ENCODE measurements at regions not wholly inside any gene's neighbourhood (a gene's known extent, or its start where the extent isn't known, plus 50 kb on each side); places are given as distances from the start of the nearest gene placed in this dataset.

DNA sequence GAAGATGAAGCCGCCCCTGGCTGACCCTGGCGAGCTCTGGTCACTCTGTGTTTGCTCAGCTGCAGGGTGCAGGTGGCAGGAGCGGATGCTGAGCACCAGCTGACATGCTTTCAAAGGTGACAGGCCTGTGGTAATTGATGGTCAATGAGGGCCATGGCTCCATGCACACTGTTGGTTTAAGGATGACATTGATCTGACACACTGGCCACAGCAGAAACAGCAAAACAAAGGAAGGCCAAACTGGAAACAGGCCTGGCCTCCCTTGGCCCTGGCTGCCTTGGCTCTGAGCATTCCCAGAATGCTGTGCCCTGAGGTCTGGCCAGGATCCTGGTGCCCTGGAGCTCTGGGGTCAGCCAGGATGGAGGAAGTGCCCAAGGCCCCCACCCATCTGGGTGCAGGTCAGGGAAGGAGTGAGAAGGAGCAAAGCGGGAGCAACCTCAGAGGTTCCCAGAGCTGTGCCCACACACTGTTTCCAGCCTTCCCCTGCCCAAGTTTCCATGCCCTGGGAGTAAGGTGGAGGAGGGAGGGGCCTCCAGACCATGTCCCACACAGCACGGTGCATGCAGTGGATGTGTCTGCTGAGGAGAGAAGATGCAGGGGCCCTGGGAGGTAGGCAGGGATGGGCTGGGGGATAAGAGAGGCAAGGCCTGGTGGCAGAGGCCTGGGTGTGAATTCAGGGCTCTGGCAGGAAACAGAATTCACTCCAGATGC, 302.2 kb downstream of the RPS24 start:
- TF ChIP-seq, protein P1, sequence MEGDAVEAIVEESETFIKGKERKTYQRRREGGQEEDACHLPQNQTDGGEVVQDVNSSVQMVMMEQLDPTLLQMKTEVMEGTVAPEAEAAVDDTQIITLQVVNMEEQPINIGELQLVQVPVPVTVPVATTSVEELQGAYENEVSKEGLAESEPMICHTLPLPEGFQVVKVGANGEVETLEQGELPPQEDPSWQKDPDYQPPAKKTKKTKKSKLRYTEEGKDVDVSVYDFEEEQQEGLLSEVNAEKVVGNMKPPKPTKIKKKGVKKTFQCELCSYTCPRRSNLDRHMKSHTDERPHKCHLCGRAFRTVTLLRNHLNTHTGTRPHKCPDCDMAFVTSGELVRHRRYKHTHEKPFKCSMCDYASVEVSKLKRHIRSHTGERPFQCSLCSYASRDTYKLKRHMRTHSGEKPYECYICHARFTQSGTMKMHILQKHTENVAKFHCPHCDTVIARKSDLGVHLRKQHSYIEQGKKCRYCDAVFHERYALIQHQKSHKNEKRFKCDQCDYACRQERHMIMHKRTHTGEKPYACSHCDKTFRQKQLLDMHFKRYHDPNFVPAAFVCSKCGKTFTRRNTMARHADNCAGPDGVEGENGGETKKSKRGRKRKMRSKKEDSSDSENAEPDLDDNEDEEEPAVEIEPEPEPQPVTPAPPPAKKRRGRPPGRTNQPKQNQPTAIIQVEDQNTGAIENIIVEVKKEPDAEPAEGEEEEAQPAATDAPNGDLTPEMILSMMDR (IDR thresholded peaks at IDR 0.05 in 2 of 3, conservative IDR thresholded peaks at IDR 0.05 in 1 of 3; ENCODE audit: borderline replicate concordance in 1 of 3, insufficient read depth in 1 of 3, low read depth in 2 of 3, low read length in 2 of 3) = no peak
- TF ChIP-seq POLR2A (IDR thresholded peaks at IDR 0.05; ENCODE audit: borderline replicate concordance, extremely low read depth, insufficient read depth, insufficient read length) (no peak), CEBPB (IDR thresholded peaks at IDR 0.05; ENCODE audit: low read depth) (no peak), ZNF274 (IDR thresholded peaks at IDR 0.05; ENCODE audit: low read depth, low read length) (no peak), EZH2phosphoT487 (IDR thresholded peaks at IDR 0.05; ENCODE audit: borderline replicate concordance) (no peak), POLR2AphosphoS5 (IDR thresholded peaks at IDR 0.05; ENCODE audit: low read depth, low read length) (no peak), EZH2 (IDR thresholded peaks at IDR 0.05) (no peak), RAD21 (IDR thresholded peaks at IDR 0.05; ENCODE audit: low read depth) (no peak), TCF7L2 (IDR thresholded peaks at IDR 0.05; ENCODE audit: borderline replicate concordance, extremely low read depth, insufficient read depth, insufficient read length) (no peak), JUND (IDR thresholded peaks at IDR 0.05) (no peak), SP1 (IDR thresholded peaks at IDR 0.05; ENCODE audit: low read depth) (no peak), SIN3A (IDR thresholded peaks at IDR 0.05; ENCODE audit: low read depth) (no peak)
- TF ChIP-seq, protein P2, sequence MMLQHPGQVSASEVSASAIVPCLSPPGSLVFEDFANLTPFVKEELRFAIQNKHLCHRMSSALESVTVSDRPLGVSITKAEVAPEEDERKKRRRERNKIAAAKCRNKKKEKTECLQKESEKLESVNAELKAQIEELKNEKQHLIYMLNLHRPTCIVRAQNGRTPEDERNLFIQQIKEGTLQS (IDR thresholded peaks at IDR 0.05) = no peak
- TF ChIP-seq, protein P3, sequence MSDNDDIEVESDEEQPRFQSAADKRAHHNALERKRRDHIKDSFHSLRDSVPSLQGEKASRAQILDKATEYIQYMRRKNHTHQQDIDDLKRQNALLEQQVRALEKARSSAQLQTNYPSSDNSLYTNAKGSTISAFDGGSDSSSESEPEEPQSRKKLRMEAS (IDR thresholded peaks at IDR 0.05) = no peak

All from HCT116 (cell line).